ENCODE measurements at regions not wholly inside any gene's neighbourhood (a gene's known extent, or its start where the extent isn't known, plus 50 kb on each side); places are given as distances from the start of the nearest gene placed in this dataset.

GRCh38 chr21:15249285-15249993 lies 184.6 kb upstream of the NRIP1 start (continued):
- TF ChIP-seq FOSL1 (tag; conservative IDR thresholded peaks at IDR 0.05) (peak; percentile 58), TCF3 (CRISPR knock-in tag; IDR thresholded peaks at IDR 0.05) (peak; percentile 45), NCOR1 (IDR thresholded peaks at IDR 0.05) (no peak; the same call in 1 of the 2 replicates), CBFA2T3 (IDR thresholded peaks at IDR 0.05) (peak; percentile 66), ARID1B (IDR thresholded peaks at IDR 0.05) (peak; percentile 74), HMBOX1 (IDR thresholded peaks at IDR 0.05) (peak; percentile 75), E2F5 (CRISPR knock-in tag; IDR thresholded peaks at IDR 0.05) (no peak)

- intact Hi-C loops (cut with micrococcal nuclease), result no loop called here
- H3K9me1 ChIP-seq (ENCODE audit: control insufficient read depth, insufficient read depth, low read length), result no peaks in the 10 kb centered on the region
Measured at GRCh38 chr21:15250384-15250783, 185.6 kb upstream of the NRIP1 start.

More at GRCh38 chr21:15250384-15250783, 185.6 kb upstream of the NRIP1 start:
- Histone ChIP-seq H3K36me3 (ENCODE audit: control insufficient read depth, insufficient read depth, low read length) (no peaks in the 10 kb centered on the region), H3K4me2 (ENCODE audit: insufficient read depth, low read length) (no peak overlapping the region), H3K4me3 (no peak overlapping the region), H4K20me1 (replicated peaks; ENCODE audit: control insufficient read depth, insufficient read depth, low read length) (no peaks in the 10 kb centered on the region), H2AFZ (ENCODE audit: low read depth, low read length) (no peak overlapping the region), H3K27me3 (ENCODE audit: control insufficient read depth in 2 of 2, insufficient read depth in 2 of 2, low read length in 2 of 2) (no peaks in the 10 kb centered on the region), H3K4me1 (replicated peaks in 1 of 2; ENCODE audit: control insufficient read depth in 2 of 2, insufficient read depth in 2 of 2, low read length in 2 of 2) (peaks cover 0 to 7% of the 10 kb centered on the region in 2 experiments; a peak in 2 of 5 replicates), H3K27ac (ENCODE audit: extremely low read depth, low read depth, low read length) (no peak overlapping the region; the same call in 2 of the 3 replicates), H3K79me2 (ENCODE audit: control insufficient read depth, insufficient read depth, low read length) (no peaks in the 10 kb centered on the region), H3K9me3 (replicated peaks; ENCODE audit: control insufficient read depth, insufficient read depth, low read depth, low read length) (no peaks in the 10 kb centered on the region), H3K9ac (ENCODE audit: insufficient read depth in 1 of 2, low read depth in 2 of 2, low read length in 2 of 2) (no peak overlapping the region)
- in situ Hi-C loops (cut with MboI), result no loop called here
- DNase-seq (ENCODE audit: extremely low read depth in 1 of 4, low spot score in 3 of 4) (no peak), ATAC-seq (no peak), FAIRE-seq (no peak)
- POLR2A ChIA-PET, result no interaction called here
- BruUV-seq (replicated peaks), result no TSS peak
- TF ChIP-seq FOXP4 (CRISPR knock-in tag; IDR thresholded peaks at IDR 0.05; ENCODE audit: borderline replicate concordance), result no peak
- no peak for TF ChIP-seq FOXJ2 (tag; IDR thresholded peaks at IDR 0.05)
- no peak for TF ChIP-seq USF1 (CRISPR knock-in tag; IDR thresholded peaks at IDR 0.05)
- no peak for TF ChIP-seq ZNF184 (CRISPR knock-in tag; IDR thresholded peaks at IDR 0.05)
- no peak for TF ChIP-seq NR4A1 (CRISPR knock-in tag; IDR thresholded peaks at IDR 0.05)
- no peak for TF ChIP-seq NR4A1 (tag; IDR thresholded peaks at IDR 0.05)
- TF ChIP-seq ZNF41 (CRISPR knock-in tag; conservative IDR thresholded peaks at IDR 0.05), result no peak
- TF ChIP-seq SUPT5H (IDR thresholded peaks at IDR 0.05), result no peak
- TF ChIP-seq HDGF (IDR thresholded peaks at IDR 0.05), result no peak
- CTCF ChIA-PET (ENCODE audit: low intra/inter-chr PET ratio), result no interaction called here
- 3% methylated on average over 2 of the region's 2 CpGs for WGBS (ENCODE audit: insufficient coverage, low coverage, missing lambda C conversion rate)
